HL-60 (cell line): ENCODE measurements at regions not wholly inside any gene's neighbourhood (a gene's known extent, or its start where the extent isn't known, plus 50 kb on each side); places are given as distances from the start of the nearest gene placed in this dataset.
"Not testable (repeated sequence)": the region's sequence is repeated elsewhere in the genome, so short reads cannot be mapped to it uniquely, and the experiment has no call there.

Source experiments
- TF ChIP-seq, protein P1 (sequence below): IDR thresholded peaks from one replicate; pipeline ENCODE4 v1.5.1; 2011; ENCODE audit warnings: low read length, control low read depth, inconsistent platforms; ENCODE audit not compliant: insufficient read depth
- TF ChIP-seq, protein P2 (sequence below): IDR thresholded peaks from 2 replicates; pipeline ENCODE4 v1.6.1; 2012; ENCODE audit warnings: low read depth; ENCODE audit not compliant: insufficient replicate concordance

DNA sequence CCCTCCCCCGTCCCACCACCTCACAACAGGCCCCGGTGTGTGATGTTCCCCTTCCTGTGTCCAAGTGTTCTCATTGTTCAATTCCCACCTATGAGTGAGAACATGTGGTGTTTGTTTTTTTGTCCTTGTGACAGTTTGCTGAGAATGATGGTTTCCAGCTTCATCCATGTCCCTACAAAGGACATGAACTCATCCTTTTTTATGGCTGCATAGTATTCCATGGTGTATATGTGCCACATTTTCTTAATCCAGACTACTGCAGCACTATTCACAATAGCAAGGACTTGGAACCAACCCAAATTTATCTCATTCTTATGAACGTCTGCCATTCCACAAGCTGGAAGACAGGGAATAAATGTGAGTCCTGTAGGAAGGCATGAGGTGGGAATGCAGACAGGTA is 79.6 kb upstream of the SLC6A11 start:
- TF ChIP-seq, protein P1, sequence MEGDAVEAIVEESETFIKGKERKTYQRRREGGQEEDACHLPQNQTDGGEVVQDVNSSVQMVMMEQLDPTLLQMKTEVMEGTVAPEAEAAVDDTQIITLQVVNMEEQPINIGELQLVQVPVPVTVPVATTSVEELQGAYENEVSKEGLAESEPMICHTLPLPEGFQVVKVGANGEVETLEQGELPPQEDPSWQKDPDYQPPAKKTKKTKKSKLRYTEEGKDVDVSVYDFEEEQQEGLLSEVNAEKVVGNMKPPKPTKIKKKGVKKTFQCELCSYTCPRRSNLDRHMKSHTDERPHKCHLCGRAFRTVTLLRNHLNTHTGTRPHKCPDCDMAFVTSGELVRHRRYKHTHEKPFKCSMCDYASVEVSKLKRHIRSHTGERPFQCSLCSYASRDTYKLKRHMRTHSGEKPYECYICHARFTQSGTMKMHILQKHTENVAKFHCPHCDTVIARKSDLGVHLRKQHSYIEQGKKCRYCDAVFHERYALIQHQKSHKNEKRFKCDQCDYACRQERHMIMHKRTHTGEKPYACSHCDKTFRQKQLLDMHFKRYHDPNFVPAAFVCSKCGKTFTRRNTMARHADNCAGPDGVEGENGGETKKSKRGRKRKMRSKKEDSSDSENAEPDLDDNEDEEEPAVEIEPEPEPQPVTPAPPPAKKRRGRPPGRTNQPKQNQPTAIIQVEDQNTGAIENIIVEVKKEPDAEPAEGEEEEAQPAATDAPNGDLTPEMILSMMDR: not testable (repeated sequence)
- TF ChIP-seq, protein P2, sequence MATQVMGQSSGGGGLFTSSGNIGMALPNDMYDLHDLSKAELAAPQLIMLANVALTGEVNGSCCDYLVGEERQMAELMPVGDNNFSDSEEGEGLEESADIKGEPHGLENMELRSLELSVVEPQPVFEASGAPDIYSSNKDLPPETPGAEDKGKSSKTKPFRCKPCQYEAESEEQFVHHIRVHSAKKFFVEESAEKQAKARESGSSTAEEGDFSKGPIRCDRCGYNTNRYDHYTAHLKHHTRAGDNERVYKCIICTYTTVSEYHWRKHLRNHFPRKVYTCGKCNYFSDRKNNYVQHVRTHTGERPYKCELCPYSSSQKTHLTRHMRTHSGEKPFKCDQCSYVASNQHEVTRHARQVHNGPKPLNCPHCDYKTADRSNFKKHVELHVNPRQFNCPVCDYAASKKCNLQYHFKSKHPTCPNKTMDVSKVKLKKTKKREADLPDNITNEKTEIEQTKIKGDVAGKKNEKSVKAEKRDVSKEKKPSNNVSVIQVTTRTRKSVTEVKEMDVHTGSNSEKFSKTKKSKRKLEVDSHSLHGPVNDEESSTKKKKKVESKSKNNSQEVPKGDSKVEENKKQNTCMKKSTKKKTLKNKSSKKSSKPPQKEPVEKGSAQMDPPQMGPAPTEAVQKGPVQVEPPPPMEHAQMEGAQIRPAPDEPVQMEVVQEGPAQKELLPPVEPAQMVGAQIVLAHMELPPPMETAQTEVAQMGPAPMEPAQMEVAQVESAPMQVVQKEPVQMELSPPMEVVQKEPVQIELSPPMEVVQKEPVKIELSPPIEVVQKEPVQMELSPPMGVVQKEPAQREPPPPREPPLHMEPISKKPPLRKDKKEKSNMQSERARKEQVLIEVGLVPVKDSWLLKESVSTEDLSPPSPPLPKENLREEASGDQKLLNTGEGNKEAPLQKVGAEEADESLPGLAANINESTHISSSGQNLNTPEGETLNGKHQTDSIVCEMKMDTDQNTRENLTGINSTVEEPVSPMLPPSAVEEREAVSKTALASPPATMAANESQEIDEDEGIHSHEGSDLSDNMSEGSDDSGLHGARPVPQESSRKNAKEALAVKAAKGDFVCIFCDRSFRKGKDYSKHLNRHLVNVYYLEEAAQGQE: not testable (repeated sequence)
